ENCODE measurements at regions not wholly inside any gene's neighbourhood (a gene's known extent, or its start where the extent isn't known, plus 50 kb on each side); places are given as distances from the start of the nearest gene placed in this dataset.

GRCh38 chr4:11631416-11631815 is 202.7 kb upstream of the HS3ST1 start:
- H3K27me3 ChIP-seq (ENCODE audit: low read depth) = no peaks in the 10 kb centered on the region
- no peaks in the 10 kb centered on the region for H3K36me3 ChIP-seq
- intact Hi-C loops (cut with DNase I) = no loop called here
- DNase-seq (no peak), ATAC-seq (no peak)
- TF ChIP-seq CTCF (IDR thresholded peaks at IDR 0.05) = no peak
- H3K4me3 ChIP-seq = no peak overlapping the region
- H3K27ac ChIP-seq = no peak overlapping the region
- no peaks in the 10 kb centered on the region for H3K4me1 ChIP-seq
- H3K9me3 ChIP-seq = no peaks in the 10 kb centered on the region

- Histone ChIP-seq H3K36me3 (no peaks in the 10 kb centered on the region), H3K4me1 (no peaks in the 10 kb centered on the region), H3K4me3 (no peak overlapping the region), H3K9me3 (no peaks in the 10 kb centered on the region), H3K27me3 (ENCODE audit: low read depth) (no peaks in the 10 kb centered on the region), H3K27ac (no peak overlapping the region)
- ATAC-seq (no peak), DNase-seq (no peak)
- intact Hi-C loops (cut with DNase I) = no loop called here
- TF ChIP-seq CTCF (IDR thresholded peaks at IDR 0.05) = no peak
Observed at GRCh38 chr4:11628093-11628725, 199.5 kb upstream of the HS3ST1 start.

- Histone ChIP-seq H3K4me1 (no peaks in the 10 kb centered on the region), H3K9me3 (no peaks in the 10 kb centered on the region), H3K27me3 (ENCODE audit: low read depth) (no peaks in the 10 kb centered on the region), H3K27ac (no peak overlapping the region), H3K36me3 (no peaks in the 10 kb centered on the region), H3K4me3 (no peak overlapping the region)
- no peak for TF ChIP-seq CTCF (IDR thresholded peaks at IDR 0.05)
- ATAC-seq = no peak
- intact Hi-C loops (cut with DNase I) = no loop called here
- no peak for DNase-seq
Observed at GRCh38 chr4:11626066-11626465, 197.4 kb upstream of the HS3ST1 start.

- no peak for ATAC-seq
Observed at GRCh38 chr4:11625211-11625610, 196.5 kb upstream of the HS3ST1 start.

GRCh38 chr4:11624370-11624769 is 195.7 kb upstream of the HS3ST1 start:
- TF ChIP-seq CTCF (IDR thresholded peaks at IDR 0.05) = no peak

More at GRCh38 chr4:11625211-11625610, 196.5 kb upstream of the HS3ST1 start:
- H3K27me3 ChIP-seq (ENCODE audit: low read depth) = no peaks in the 10 kb centered on the region
- H3K27ac ChIP-seq = no peak overlapping the region
- no peak for DNase-seq
- H3K4me3 ChIP-seq = no peak overlapping the region
- intact Hi-C loops (cut with DNase I) = no loop called here
- H3K9me3 ChIP-seq = no peaks in the 10 kb centered on the region
- no peaks in the 10 kb centered on the region for H3K36me3 ChIP-seq
- TF ChIP-seq CTCF (IDR thresholded peaks at IDR 0.05) = no peak
- H3K4me1 ChIP-seq = no peaks in the 10 kb centered on the region

GRCh38 chr4:11623726-11624037 is 195.0 kb upstream of the HS3ST1 start:
- TF ChIP-seq CTCF (IDR thresholded peaks at IDR 0.05) = peak; percentile 30
- Histone ChIP-seq H3K4me1 (no peaks in the 10 kb centered on the region), H3K4me3 (no peak overlapping the region), H3K27me3 (ENCODE audit: low read depth) (no peaks in the 10 kb centered on the region), H3K36me3 (no peaks in the 10 kb centered on the region), H3K27ac (no peak overlapping the region), H3K9me3 (no peaks in the 10 kb centered on the region)
- DNase-seq = no peak
- ATAC-seq = peak; percentile 42 to 75
- intact Hi-C loops (cut with DNase I) = no loop called here

More at GRCh38 chr4:11624370-11624769, 195.7 kb upstream of the HS3ST1 start:
- Histone ChIP-seq H3K9me3 (no peaks in the 10 kb centered on the region), H3K4me3 (no peak overlapping the region), H3K27me3 (ENCODE audit: low read depth) (no peaks in the 10 kb centered on the region), H3K36me3 (no peaks in the 10 kb centered on the region), H3K27ac (no peak overlapping the region), H3K4me1 (no peaks in the 10 kb centered on the region)
- intact Hi-C loops (cut with DNase I) = no loop called here
- DNase-seq = no peak
- ATAC-seq = no peak

Data from lower lobe of right lung (tissue), 2 donors.